Esophagus muscularis mucosa (tissue), 4 donors: ENCODE measurements at regions not wholly inside any gene's neighbourhood (a gene's known extent, or its start where the extent isn't known, plus 50 kb on each side); places are given as distances from the start of the nearest gene placed in this dataset.

ENCODE experiments used
- DNase-seq: peaks from one replicate; pipeline ENCODE4 v3.0.0-alpha.2; 2017; ENCODE audit errors: extremely low spot score
- H3K27ac ChIP-seq, 4 donors: fragments of 200-600 bp; sonication (generic); replicated peaks in 1 of 4; 1 replicate in 3 of 4; 2 replicates in 1 of 4; pipeline ENCODE4 v1.5.1; 2016 to 2019; ENCODE audit warnings: mild to moderate bottlenecking in 1 of 4
- H3K27me3 ChIP-seq, 4 donors: fragments of 200-600 bp; sonication (generic); one replicate each; pipeline versions ENCODE4 v1.5.1 to v1.6.0; 2016 to 2019
- H3K36me3 ChIP-seq, 4 donors: fragments of 200-600 bp; sonication (generic); one replicate each; pipeline ENCODE4 v1.5.1; 2016 to 2019
- H3K4me1 ChIP-seq, 4 donors: fragments of 200-600 bp; sonication (generic); one replicate each; pipeline ENCODE4 v1.5.1; 2016 to 2019
- H3K4me3 ChIP-seq, 4 donors: fragments of 200-600 bp; sonication (generic); 1 replicate in 2 of 4; 2 replicates in 2 of 4; pipeline ENCODE4 v1.5.1; 2016 to 2019; ENCODE audit warnings: mild to moderate bottlenecking in 4 of 4, moderate library complexity in 1 of 4
- H3K9me3 ChIP-seq, 4 donors: fragments of 200-600 bp; sonication (generic); 1 replicate in 3 of 4; 2 replicates in 1 of 4; pipeline ENCODE4 v1.5.1; 2016 to 2019
- CTCF ChIP-seq, 3 experiments: fragments of 200-600 bp in 2 of 3; fragments of 450-650 bp in 1 of 3; sonication (generic) in 2 of 3; IDR thresholded peaks; one replicate each; pipeline ENCODE4 v1.5.1; 2017 to 2019; ENCODE audit warnings: antibody characterized with exemption in 3 of 3, mild to moderate bottlenecking in 2 of 3, moderate library complexity in 1 of 3
- EP300 ChIP-seq: sonication (generic); formaldehyde crosslinking; IDR thresholded peaks from one replicate; pipeline ENCODE4 v1.6.1; 2017; ENCODE audit warnings: antibody characterized with exemption
- POLR2A ChIP-seq: fragments of 450-650 bp; IDR thresholded peaks from one replicate; pipeline ENCODE4 v1.6.1; 2017; ENCODE audit warnings: antibody characterized with exemption, moderate library complexity, mild to moderate bottlenecking, low read depth
- POLR2AphosphoS5 ChIP-seq, 2 donors: sonication (generic); formaldehyde crosslinking; IDR thresholded peaks; one replicate each; pipeline ENCODE4 v1.6.1; 2017; ENCODE audit warnings: antibody characterized with exemption in 2 of 2
- WGBS: methylation state at CpG from one replicate; pipeline ENCODE4 v1.1.5; 2018; 5-methylcytosine and 5-hydroxymethylcytosine counted together
- intact Hi-C: fragments of 100-400 bp; cut with DNase I; formaldehyde crosslinking; loops from one replicate; pipeline ENCODE4 v1.15.1; 2023

DNA sequence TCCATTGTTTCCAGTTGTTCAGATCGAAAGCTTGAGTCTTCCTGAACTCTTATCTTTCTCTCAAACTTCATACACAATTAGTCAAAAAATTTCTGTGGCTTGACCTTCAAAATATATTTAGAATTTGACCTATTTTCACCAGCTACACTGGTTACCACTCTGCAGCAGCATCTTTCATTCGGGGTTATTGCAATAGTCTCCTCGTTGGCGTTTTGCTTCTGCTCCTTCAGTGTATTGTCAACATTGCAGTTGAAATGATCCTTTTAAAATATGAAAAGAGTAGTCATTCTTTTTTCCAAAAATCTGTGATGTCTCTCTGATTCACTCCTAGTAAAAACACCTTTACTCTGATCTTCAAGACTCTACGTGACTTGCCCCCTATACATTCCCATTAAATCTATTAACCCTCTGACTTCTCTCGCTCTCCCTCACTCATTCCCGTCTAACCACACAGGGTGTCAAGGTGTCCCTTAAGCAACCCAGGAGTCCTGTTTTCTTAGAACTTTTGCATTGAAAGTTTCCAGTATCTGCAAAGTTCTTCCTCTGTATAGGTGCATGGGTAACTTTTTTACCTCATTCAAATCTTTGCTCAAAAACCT, 480.2 kb upstream of the B3GALT2 start:
- WGBS, result 90% methylated on average over 7 of the region's 7 CpGs
- Histone ChIP-seq H3K9me3 (no peaks in the 10 kb centered on the region), H3K27me3 (no peaks in the 10 kb centered on the region), H3K27ac (no peak overlapping the region), H3K4me1 (no peaks in the 10 kb centered on the region), H3K36me3 (no peaks in the 10 kb centered on the region), H3K4me3 (no peak overlapping the region)
- intact Hi-C loops, result no loop called here
- DNase-seq, result no peak
- TF ChIP-seq EP300 (no peak), POLR2A (no peak), POLR2AphosphoS5 (IDR thresholded peaks at IDR 0.05) (no peak), CTCF (IDR thresholded peaks at IDR 0.05) (no peak)

DNA sequence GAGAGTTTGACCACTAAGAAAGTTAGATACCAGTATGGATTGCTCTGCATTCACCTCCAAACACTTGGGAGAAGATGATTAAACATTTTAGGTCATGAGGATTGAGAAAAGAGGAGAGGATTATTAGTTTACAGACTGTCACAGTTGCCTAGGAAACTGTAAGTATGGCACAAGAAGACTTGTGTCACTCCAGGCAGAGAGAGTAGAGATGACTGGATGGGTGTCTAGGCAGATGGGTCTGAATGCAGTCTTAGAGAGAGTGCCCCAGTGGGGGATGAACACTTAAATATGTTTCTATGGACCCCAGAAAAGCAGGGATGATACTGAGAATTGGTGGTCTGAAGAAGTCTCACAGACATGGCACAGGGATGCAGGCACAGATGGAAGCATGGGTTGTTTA, 477.6 kb upstream of the B3GALT2 start:
- no peak for DNase-seq
- no peak for TF ChIP-seq POLR2A
- no peak for TF ChIP-seq POLR2AphosphoS5 (IDR thresholded peaks at IDR 0.05)
- no peak for TF ChIP-seq CTCF (IDR thresholded peaks at IDR 0.05)
- no peak for TF ChIP-seq EP300
- no peaks in the 10 kb centered on the region for H3K36me3 ChIP-seq
- H3K4me1 ChIP-seq, result peaks cover 0 to 13% (median 9%) of the 10 kb centered on the region in 4 donors
- no peak overlapping the region for H3K27ac ChIP-seq
- H3K27me3 ChIP-seq, result no peaks in the 10 kb centered on the region
- intact Hi-C loops, result no loop called here
- no peak overlapping the region for H3K4me3 ChIP-seq
- H3K9me3 ChIP-seq, result no peaks in the 10 kb centered on the region

GRCh38 chr1:193662030-193662429, 475.6 kb upstream of the B3GALT2 start:
- no peaks in the 10 kb centered on the region for H3K27me3 ChIP-seq
- no peaks in the 10 kb centered on the region for H3K9me3 ChIP-seq
- H3K27ac ChIP-seq, result no peak overlapping the region
- intact Hi-C loops, result no loop called here
- H3K4me3 ChIP-seq, result no peak overlapping the region
- peaks cover 9 to 22% (median 15%) of the 10 kb centered on the region in 4 donors for H3K4me1 ChIP-seq
- H3K36me3 ChIP-seq, result no peaks in the 10 kb centered on the region
- DNase-seq, result no peak
- no peak for TF ChIP-seq POLR2AphosphoS5 (IDR thresholded peaks at IDR 0.05)
- no peak for TF ChIP-seq POLR2A
- no peak for TF ChIP-seq EP300
- TF ChIP-seq CTCF (IDR thresholded peaks at IDR 0.05), result no peak
- WGBS, result 79% methylated on average over 2 of the region's 2 CpGs

- DNase-seq, result no peak
- TF ChIP-seq POLR2AphosphoS5 (IDR thresholded peaks at IDR 0.05) (no peak), CTCF (IDR thresholded peaks at IDR 0.05) (no peak), EP300 (no peak)
- intact Hi-C loops, result no loop called here
- H3K27ac ChIP-seq, result no peak overlapping the region
- no peaks in the 10 kb centered on the region for H3K27me3 ChIP-seq
- H3K4me1 ChIP-seq, result peaks cover 9 to 22% (median 15%) of the 10 kb centered on the region in 4 donors
- H3K36me3 ChIP-seq, result no peaks in the 10 kb centered on the region
- no peak overlapping the region for H3K4me3 ChIP-seq
- 81% methylated on average over 1 of the region's 1 CpG for WGBS
- H3K9me3 ChIP-seq, result no peaks in the 10 kb centered on the region
Measured at GRCh38 chr1:193661385-193661784, 475.0 kb upstream of the B3GALT2 start.

- Histone ChIP-seq H3K4me1 (peaks cover 9 to 22% (median 15%) of the 10 kb centered on the region in 4 donors), H3K27ac (no peak overlapping the region), H3K36me3 (no peaks in the 10 kb centered on the region), H3K9me3 (no peaks in the 10 kb centered on the region), H3K4me3 (no peak overlapping the region), H3K27me3 (no peaks in the 10 kb centered on the region)
- WGBS, result 75% methylated on average over 1 of the region's 1 CpG
- TF ChIP-seq POLR2A, result no peak
- no peak for DNase-seq
- intact Hi-C loops, result no loop called here
Measured at GRCh38 chr1:193660428-193660827, 474.0 kb upstream of the B3GALT2 start.
